ENCODE measurements at regions not wholly inside any gene's neighbourhood (a gene's known extent, or its start where the extent isn't known, plus 50 kb on each side); places are given as distances from the start of the nearest gene placed in this dataset.

GRCh38 chr10:62689712-62690111 lies 114.8 kb upstream of the ADO start:
- TF ChIP-seq EZH2 (IDR thresholded peaks at IDR 0.05; ENCODE audit: insufficient read depth, poor library complexity, severe bottlenecking) (no peak), EZH2phosphoT487 (IDR thresholded peaks at IDR 0.05; ENCODE audit: insufficient read depth, low read depth) (no peak)
- H3K4me1 ChIP-seq (ENCODE audit: insufficient read depth) = no peaks in the 10 kb centered on the region
- no peaks in the 10 kb centered on the region for H3K9me3 ChIP-seq (ENCODE audit: low read depth)
- no peak overlapping the region for H3K9ac ChIP-seq
- H3K9me2 ChIP-seq (ENCODE audit: insufficient read depth) = no peaks in the 10 kb centered on the region
- no peak overlapping the region for H2AFZ ChIP-seq
- H3K79me2 ChIP-seq (ENCODE audit: insufficient read depth) = no peaks in the 10 kb centered on the region
- in situ Hi-C loops (cut with MboI) = no loop called here
- WGBS, 2 experiments (ENCODE audit: low coverage in 1 of 2, low lambda C conversion rate in 2 of 2, missing lambda C conversion rate in 2 of 2) = 82 to 90% methylated on average over 5 of the region's 5 CpGs
- H3F3A ChIP-seq (ENCODE audit: insufficient read depth) = no peaks in the 10 kb centered on the region
- H3K27ac ChIP-seq = no peak overlapping the region
- no peak overlapping the region for H3K4me3 ChIP-seq
- H3K36me3 ChIP-seq (ENCODE audit: low read depth) = no peaks in the 10 kb centered on the region
- H4K20me1 ChIP-seq (ENCODE audit: insufficient read depth) = no peaks in the 10 kb centered on the region
- no peak for DNase-seq
- H3K4me2 ChIP-seq (ENCODE audit: unreplicated experiment) = no peak overlapping the region
- H3K27me3 ChIP-seq (replicated peaks; ENCODE audit: insufficient read depth) = no peaks in the 10 kb centered on the region

GRCh38 chr10:62690703-62691102 lies 113.8 kb upstream of the ADO start:
- no peak for DNase-seq
- 74 to 90% methylated on average over 3 of the region's 3 CpGs for WGBS, 2 experiments (ENCODE audit: low coverage in 1 of 2, low lambda C conversion rate in 2 of 2, missing lambda C conversion rate in 2 of 2)

GRCh38 chr10:62691336-62691735 lies 113.2 kb upstream of the ADO start:
- DNase-seq = no peak
- H3K36me3 ChIP-seq (ENCODE audit: low read depth) = no peaks in the 10 kb centered on the region
- TF ChIP-seq EZH2phosphoT487 (IDR thresholded peaks at IDR 0.05; ENCODE audit: insufficient read depth, low read depth) = no peak
- TF ChIP-seq EZH2 (IDR thresholded peaks at IDR 0.05; ENCODE audit: insufficient read depth, poor library complexity, severe bottlenecking) = no peak
- no peaks in the 10 kb centered on the region for H3K4me1 ChIP-seq (ENCODE audit: insufficient read depth)
- peak overlapping the region; percentile 59 for H3K4me2 ChIP-seq (ENCODE audit: unreplicated experiment)
- H3K9ac ChIP-seq = no peak overlapping the region
- H2AFZ ChIP-seq = no peak overlapping the region
- H3K27me3 ChIP-seq (replicated peaks; ENCODE audit: insufficient read depth) = no peaks in the 10 kb centered on the region
- H3F3A ChIP-seq (ENCODE audit: insufficient read depth) = no peaks in the 10 kb centered on the region
- no peaks in the 10 kb centered on the region for H3K9me3 ChIP-seq (ENCODE audit: low read depth)
- in situ Hi-C loops (cut with MboI) = no loop called here
- no peaks in the 10 kb centered on the region for H3K9me2 ChIP-seq (ENCODE audit: insufficient read depth)
- peak overlapping the region; percentile 25; the same call in 1 of the 2 replicates for H3K4me3 ChIP-seq
- 39 to 55% methylated on average over 4 of the region's 4 CpGs for WGBS, 2 experiments (ENCODE audit: low coverage in 1 of 2, low lambda C conversion rate in 2 of 2, missing lambda C conversion rate in 2 of 2)
- H4K20me1 ChIP-seq (ENCODE audit: insufficient read depth) = no peaks in the 10 kb centered on the region
- H3K27ac ChIP-seq = no peak overlapping the region
- no peaks in the 10 kb centered on the region for H3K79me2 ChIP-seq (ENCODE audit: insufficient read depth)

More at GRCh38 chr10:62690703-62691102, 113.8 kb upstream of the ADO start:
- no peaks in the 10 kb centered on the region for H3K9me3 ChIP-seq (ENCODE audit: low read depth)
- no peaks in the 10 kb centered on the region for H3K27me3 ChIP-seq (replicated peaks; ENCODE audit: insufficient read depth)
- no peak overlapping the region for H3K9ac ChIP-seq
- H3K36me3 ChIP-seq (ENCODE audit: low read depth) = no peaks in the 10 kb centered on the region
- TF ChIP-seq EZH2 (IDR thresholded peaks at IDR 0.05; ENCODE audit: insufficient read depth, poor library complexity, severe bottlenecking) = no peak
- no peak for TF ChIP-seq EZH2phosphoT487 (IDR thresholded peaks at IDR 0.05; ENCODE audit: insufficient read depth, low read depth)
- no peak overlapping the region for H2AFZ ChIP-seq
- H3K4me3 ChIP-seq = no peak overlapping the region
- H3K4me1 ChIP-seq (ENCODE audit: insufficient read depth) = no peaks in the 10 kb centered on the region
- H3K4me2 ChIP-seq (ENCODE audit: unreplicated experiment) = no peak overlapping the region
- H4K20me1 ChIP-seq (ENCODE audit: insufficient read depth) = no peaks in the 10 kb centered on the region
- H3K9me2 ChIP-seq (ENCODE audit: insufficient read depth) = no peaks in the 10 kb centered on the region
- in situ Hi-C loops (cut with MboI) = no loop called here
- H3F3A ChIP-seq (ENCODE audit: insufficient read depth) = no peaks in the 10 kb centered on the region
- no peak overlapping the region for H3K27ac ChIP-seq
- no peaks in the 10 kb centered on the region for H3K79me2 ChIP-seq (ENCODE audit: insufficient read depth)

GRCh38 chr10:62692085-62692484 lies 112.4 kb upstream of the ADO start:
- in situ Hi-C loops (cut with MboI) = no loop called here
- Histone ChIP-seq H3K9ac (no peak overlapping the region), H3K9me3 (ENCODE audit: low read depth) (no peaks in the 10 kb centered on the region), H3K4me2 (ENCODE audit: unreplicated experiment) (no peak overlapping the region), H3K36me3 (ENCODE audit: low read depth) (no peaks in the 10 kb centered on the region), H3K9me2 (ENCODE audit: insufficient read depth) (no peaks in the 10 kb centered on the region), H3K4me1 (ENCODE audit: insufficient read depth) (no peaks in the 10 kb centered on the region), H3K27ac (no peak overlapping the region), H2AFZ (no peak overlapping the region), H4K20me1 (ENCODE audit: insufficient read depth) (no peaks in the 10 kb centered on the region), H3F3A (ENCODE audit: insufficient read depth) (no peaks in the 10 kb centered on the region), H3K79me2 (ENCODE audit: insufficient read depth) (no peaks in the 10 kb centered on the region), H3K27me3 (replicated peaks; ENCODE audit: insufficient read depth) (no peaks in the 10 kb centered on the region; the same call in 1 of the 2 replicates), H3K4me3 (no peak overlapping the region)
- no peak for TF ChIP-seq EZH2 (IDR thresholded peaks at IDR 0.05; ENCODE audit: insufficient read depth, poor library complexity, severe bottlenecking)
- TF ChIP-seq EZH2phosphoT487 (IDR thresholded peaks at IDR 0.05; ENCODE audit: insufficient read depth, low read depth) = no peak
- DNase-seq = no peak
- 26 to 29% methylated on average over 5 of the region's 5 CpGs for WGBS, 2 experiments (ENCODE audit: low coverage in 1 of 2, low lambda C conversion rate in 2 of 2, missing lambda C conversion rate in 2 of 2)

- Histone ChIP-seq H3K27me3 (replicated peaks; ENCODE audit: insufficient read depth) (no peaks in the 10 kb centered on the region; the same call in 1 of the 2 replicates), H3K9me3 (ENCODE audit: low read depth) (no peaks in the 10 kb centered on the region), H2AFZ (no peak overlapping the region), H4K20me1 (ENCODE audit: insufficient read depth) (no peaks in the 10 kb centered on the region), H3K4me3 (no peak overlapping the region), H3K27ac (no peak overlapping the region), H3K79me2 (ENCODE audit: insufficient read depth) (no peaks in the 10 kb centered on the region), H3K4me1 (ENCODE audit: insufficient read depth) (no peaks in the 10 kb centered on the region), H3K36me3 (ENCODE audit: low read depth) (no peaks in the 10 kb centered on the region), H3K9me2 (ENCODE audit: insufficient read depth) (no peaks in the 10 kb centered on the region), H3K9ac (no peak overlapping the region), H3K4me2 (ENCODE audit: unreplicated experiment) (no peak overlapping the region), H3F3A (ENCODE audit: insufficient read depth) (no peaks in the 10 kb centered on the region)
- 40 to 46% methylated on average over 2 of the region's 2 CpGs for WGBS, 2 experiments (ENCODE audit: low coverage in 1 of 2, low lambda C conversion rate in 2 of 2, missing lambda C conversion rate in 2 of 2)
- in situ Hi-C loops (cut with MboI) = no loop called here
- no peak for DNase-seq
- TF ChIP-seq EZH2 (IDR thresholded peaks at IDR 0.05; ENCODE audit: insufficient read depth, poor library complexity, severe bottlenecking) (no peak), EZH2phosphoT487 (IDR thresholded peaks at IDR 0.05; ENCODE audit: insufficient read depth, low read depth) (no peak)
Measured at GRCh38 chr10:62693306-62693705, 111.2 kb upstream of the ADO start.

Data from GM23248 (cell line).